Left lung (tissue), 4 donors: ENCODE measurements at regions not wholly inside any gene's neighbourhood (a gene's known extent, or its start where the extent isn't known, plus 50 kb on each side); places are given as distances from the start of the nearest gene placed in this dataset.
A peak's percentile ranks its signal among the peaks of the same experiment; 100 is the strongest.

Experiments
- ATAC-seq: fragments of 200-7000 bp; cut with Tn5 transposase; one replicate; pipeline ENCODE4 v1.9.1; 2020; ENCODE audit warnings: moderate library complexity
- DNase-seq, 4 donors: peaks; one replicate each; pipeline ENCODE4 v3.0.0-alpha.2; 2013 to 2020
- H3K27ac ChIP-seq, 2 donors: fragments of 200-600 bp; sonication (generic) in 1 of 2; one replicate each; pipeline versions ENCODE4 v1.5.0 to v1.8.0; 2020 to 2021
- H3K27me3 ChIP-seq, 2 donors: fragments of 200-600 bp; sonication (generic) in 1 of 2; one replicate each; pipeline versions ENCODE4 v1.5.0 to v1.8.0; 2020 to 2021
- H3K36me3 ChIP-seq, 2 donors: fragments of 200-600 bp; sonication (generic) in 1 of 2; one replicate each; pipeline versions ENCODE4 v1.5.0 to v1.8.0; 2020 to 2021
- H3K4me1 ChIP-seq, 2 donors: fragments of 200-600 bp; one replicate each; pipeline ENCODE4 v1.8.0; 2021
- H3K4me3 ChIP-seq, 2 donors: fragments of 200-600 bp; sonication (generic) in 1 of 2; one replicate each; pipeline versions ENCODE4 v1.5.0 to v1.8.0; 2020 to 2021; ENCODE audit warnings: mild to moderate bottlenecking in 1 of 2
- H3K9me3 ChIP-seq, 2 donors: fragments of 200-600 bp; sonication (generic) in 1 of 2; one replicate each; pipeline versions ENCODE4 v1.5.0 to v1.8.0; 2020 to 2021
- CTCF ChIP-seq, 2 donors: fragments of 200-600 bp; sonication (generic) in 1 of 2; IDR thresholded peaks; one replicate each; pipeline versions ENCODE4 v1.5.0 to v1.8.0; 2021; ENCODE audit warnings: antibody characterized with exemption in 2 of 2
- intact Hi-C, 2 donors: fragments of 100-400 bp; cut with DNase I; formaldehyde crosslinking; loops; one replicate each; pipeline versions ENCODE4 v1.11.2 to v1.14.2; 2022
- donor health status: DM: no; HTN: yes; CAD: no.
- donor health status: DM: no; HTN: no; CAD: no.

GRCh38 chr3:152173627-152174026 lies 95.1 kb upstream of the MBNL1 start:
- Histone ChIP-seq H3K36me3 (no peaks in the 10 kb centered on the region), H3K4me3 (no peak overlapping the region), H3K4me1 (peaks cover 0 to 23% of the 10 kb centered on the region in 2 donors), H3K9me3 (no peaks in the 10 kb centered on the region), H3K27me3 (no peaks in the 10 kb centered on the region), H3K27ac (no peak overlapping the region)
- ATAC-seq (no peak), DNase-seq (no peak)
- no peak for TF ChIP-seq CTCF (IDR thresholded peaks at IDR 0.05)
- intact Hi-C loops: no loop called here

GRCh38 chr3:152174876-152175527 lies 93.7 kb upstream of the MBNL1 start:
- Histone ChIP-seq H3K4me1 (peaks cover 0 to 23% of the 10 kb centered on the region in 2 donors), H3K9me3 (no peaks in the 10 kb centered on the region), H3K27me3 (no peaks in the 10 kb centered on the region), H3K4me3 (no peak overlapping the region), H3K36me3 (no peaks in the 10 kb centered on the region), H3K27ac (no peak overlapping the region)
- intact Hi-C loops: no loop called here
- ATAC-seq: no peak
- no peak for TF ChIP-seq CTCF (IDR thresholded peaks at IDR 0.05)
- no peak for DNase-seq

GRCh38 chr3:152175528-152175889 lies 93.2 kb upstream of the MBNL1 start:
- no peak overlapping the region for H3K27ac ChIP-seq
- no peak for TF ChIP-seq CTCF (IDR thresholded peaks at IDR 0.05)
- H3K36me3 ChIP-seq: no peaks in the 10 kb centered on the region
- DNase-seq: no peak
- intact Hi-C loops: no loop called here
- peaks cover 0 to 23% of the 10 kb centered on the region in 2 donors for H3K4me1 ChIP-seq
- H3K9me3 ChIP-seq: no peaks in the 10 kb centered on the region
- no peaks in the 10 kb centered on the region for H3K27me3 ChIP-seq
- H3K4me3 ChIP-seq: no peak overlapping the region
- no peak for ATAC-seq

- Histone ChIP-seq H3K27ac (no peak overlapping the region), H3K9me3 (no peaks in the 10 kb centered on the region), H3K4me1 (peaks cover 0 to 23% of the 10 kb centered on the region in 2 donors), H3K27me3 (no peaks in the 10 kb centered on the region), H3K36me3 (no peaks in the 10 kb centered on the region), H3K4me3 (no peak overlapping the region)
- DNase-seq (no peak), ATAC-seq (peak; percentile 33)
- intact Hi-C loops: no loop called here
- no peak for TF ChIP-seq CTCF (IDR thresholded peaks at IDR 0.05)
Measured at GRCh38 chr3:152176241-152176640, 92.5 kb upstream of the MBNL1 start.

GRCh38 chr3:152176998-152177397 lies 91.7 kb upstream of the MBNL1 start:
- H3K27me3 ChIP-seq: no peaks in the 10 kb centered on the region
- intact Hi-C loops: no loop called here
- no peak overlapping the region for H3K27ac ChIP-seq
- ATAC-seq: no peak
- no peak for TF ChIP-seq CTCF (IDR thresholded peaks at IDR 0.05)
- H3K9me3 ChIP-seq: no peaks in the 10 kb centered on the region
- H3K36me3 ChIP-seq: no peaks in the 10 kb centered on the region
- DNase-seq: no peak
- H3K4me3 ChIP-seq: no peak overlapping the region
- H3K4me1 ChIP-seq: peaks cover 0 to 23% of the 10 kb centered on the region in 2 donors
